ENCODE measurements at regions not wholly inside any gene's neighbourhood (a gene's known extent, or its start where the extent isn't known, plus 50 kb on each side); places are given as distances from the start of the nearest gene placed in this dataset.
"Not testable (repeated sequence)": the region's sequence is repeated elsewhere in the genome, so short reads cannot be mapped to it uniquely, and the experiment has no call there.

GRCh38 chr6:6930223-6930880 lies 177.4 kb upstream of the RREB1 start:
- Mint-ChIP-seq H3K9me3 (no peaks in the 10 kb centered on the region), H3K27ac (no peak overlapping the region), H3K36me3 (no peaks in the 10 kb centered on the region)
- no peak for ATAC-seq
- DNase-seq (ENCODE audit: low spot score in 2 of 2) = no peak

- H3K27ac Mint-ChIP-seq = no peak overlapping the region
- no peak for ATAC-seq
- no peaks in the 10 kb centered on the region for H3K36me3 Mint-ChIP-seq
- H3K9me3 Mint-ChIP-seq = no peaks in the 10 kb centered on the region
- DNase-seq (ENCODE audit: low spot score in 2 of 2) = no peak
Observed at GRCh38 chr6:6931071-6932025, 176.4 kb upstream of the RREB1 start.

- no peak for DNase-seq (ENCODE audit: low spot score in 2 of 2)
- Mint-ChIP-seq H3K9me3 (no peaks in the 10 kb centered on the region), H3K36me3 (no peaks in the 10 kb centered on the region), H3K27ac (no peak overlapping the region)
- no peak for ATAC-seq
Observed at GRCh38 chr6:6932341-6932740, 175.4 kb upstream of the RREB1 start.

GRCh38 chr6:6932968-6933367 lies 174.8 kb upstream of the RREB1 start:
- no peaks in the 10 kb centered on the region for H3K36me3 Mint-ChIP-seq
- H3K27ac Mint-ChIP-seq = no peak overlapping the region
- H3K9me3 Mint-ChIP-seq = no peaks in the 10 kb centered on the region
- DNase-seq (ENCODE audit: low spot score in 2 of 2) = no peak
- ATAC-seq = no peak

- H3K27ac Mint-ChIP-seq = no peak overlapping the region
Observed at GRCh38 chr6:6940031-6941025, 167.4 kb upstream of the RREB1 start.

GRCh38 chr6:6941201-6941600 lies 166.6 kb upstream of the RREB1 start:
- ATAC-seq (no peak), DNase-seq (ENCODE audit: low spot score in 2 of 2) (no peak)
- no peak overlapping the region for H3K27ac Mint-ChIP-seq
- no peaks in the 10 kb centered on the region for H3K36me3 Mint-ChIP-seq
- H3K9me3 Mint-ChIP-seq = no peaks in the 10 kb centered on the region

More at GRCh38 chr6:6940031-6941025, 167.4 kb upstream of the RREB1 start:
- DNase-seq (ENCODE audit: low spot score in 2 of 2) (no peak), ATAC-seq (no peak)
- H3K9me3 Mint-ChIP-seq = no peaks in the 10 kb centered on the region
- H3K36me3 Mint-ChIP-seq = no peaks in the 10 kb centered on the region

- H3K36me3 Mint-ChIP-seq = no peaks in the 10 kb centered on the region
- H3K27ac Mint-ChIP-seq = no peak overlapping the region
- no peaks in the 10 kb centered on the region for H3K9me3 Mint-ChIP-seq
- DNase-seq (ENCODE audit: low spot score in 2 of 2) = no peak
- no peak for ATAC-seq
Observed at GRCh38 chr6:6942091-6942490, 165.7 kb upstream of the RREB1 start.

- peak overlapping the region; percentile 33 to 73 for H3K27ac Mint-ChIP-seq
- H3K9me3 Mint-ChIP-seq = no peaks in the 10 kb centered on the region
Observed at GRCh38 chr6:6942831-6943230, 164.9 kb upstream of the RREB1 start.

GRCh38 chr6:6943421-6943820 lies 164.3 kb upstream of the RREB1 start:
- H3K9me3 Mint-ChIP-seq = no peaks in the 10 kb centered on the region
- DNase-seq (ENCODE audit: low spot score in 2 of 2) (no peak), ATAC-seq (no peak)
- H3K27ac Mint-ChIP-seq = peak overlapping the region in 1 of 2 donors; percentile 73
- no peaks in the 10 kb centered on the region for H3K36me3 Mint-ChIP-seq

More at GRCh38 chr6:6942831-6943230, 164.9 kb upstream of the RREB1 start:
- DNase-seq (ENCODE audit: low spot score in 2 of 2) (no peak), ATAC-seq (peak in 1 of 2 donors; percentile 70)
- H3K36me3 Mint-ChIP-seq = no peaks in the 10 kb centered on the region

GRCh38 chr6:6946206-6947155 lies 161.3 kb upstream of the RREB1 start:
- DNase-seq (ENCODE audit: low spot score in 2 of 2) (no peak), ATAC-seq (no peak)
- Mint-ChIP-seq H3K36me3 (peaks cover 3% of the 10 kb centered on the region in 2 donors), H3K9me3 (peaks cover 4 to 5% of the 10 kb centered on the region in 2 donors), H3K27ac (no peak overlapping the region)

GRCh38 chr6:6950373-6951145 lies 157.2 kb upstream of the RREB1 start:
- H3K9me3 Mint-ChIP-seq = peaks cover 4 to 5% of the 10 kb centered on the region in 2 donors
- no peak for ATAC-seq
- DNase-seq (ENCODE audit: low spot score in 2 of 2) = no peak
- H3K36me3 Mint-ChIP-seq = peaks cover 8% of the 10 kb centered on the region in 2 donors
- H3K27ac Mint-ChIP-seq = no peak overlapping the region

- ATAC-seq (no peak), DNase-seq (ENCODE audit: low spot score in 2 of 2) (no peak)
- H3K36me3 Mint-ChIP-seq = peaks cover 8% of the 10 kb centered on the region in 2 donors
- peaks cover 4 to 5% of the 10 kb centered on the region in 2 donors for H3K9me3 Mint-ChIP-seq
- no peak overlapping the region for H3K27ac Mint-ChIP-seq
Observed at GRCh38 chr6:6951355-6951754, 156.4 kb upstream of the RREB1 start.

GRCh38 chr6:6952484-6952883 lies 155.3 kb upstream of the RREB1 start:
- no peak overlapping the region for H3K27ac Mint-ChIP-seq
- H3K36me3 Mint-ChIP-seq = peaks cover 8% of the 10 kb centered on the region in 2 donors
- peaks cover 4 to 5% of the 10 kb centered on the region in 2 donors for H3K9me3 Mint-ChIP-seq
- DNase-seq (ENCODE audit: low spot score in 2 of 2) (no peak), ATAC-seq (no peak)

GRCh38 chr6:6952927-6953326 lies 154.8 kb upstream of the RREB1 start:
- H3K27ac Mint-ChIP-seq; DNase-seq (ENCODE audit: low spot score in 2 of 2); H3K9me3 Mint-ChIP-seq; ATAC-seq; H3K36me3 Mint-ChIP-seq: not testable (repeated sequence)
